GM12892 (cell line): ENCODE measurements at regions not wholly inside any gene's neighbourhood (a gene's known extent, or its start where the extent isn't known, plus 50 kb on each side); places are given as distances from the start of the nearest gene placed in this dataset.

Experiments
- DNase-seq: peaks from one replicate; pipeline ENCODE4 v3.0.0; 2011; ENCODE audit not compliant: insufficient read length
- FAIRE-seq: peaks from 2 replicates; lab custom pipeline; 2011; peaks lifted over from hg19 to GRCh38; lab: Jason Lieb, UNC
- POLR2A ChIP-seq: IDR thresholded peaks from 2 replicates; pipeline ENCODE4 v1.6.1; 2011; ENCODE audit warnings: low read depth, low read length, control low read depth
- POLR2AphosphoS5 ChIP-seq: IDR thresholded peaks from 2 replicates; pipeline ENCODE4 v1.6.1; 2011; ENCODE audit warnings: low read depth, low read length, control low read depth
- TAF1 ChIP-seq: IDR thresholded peaks from 2 replicates; pipeline ENCODE4 v1.6.1; 2011; ENCODE audit warnings: low read depth, mild to moderate bottlenecking, control low read depth, low read length, borderline replicate concordance

GRCh38 chr4:108272046-108272445 is 103.3 kb upstream of the LEF1 start:
- no peak for FAIRE-seq
- TF ChIP-seq POLR2A (no peak), TAF1 (no peak), POLR2AphosphoS5 (no peak)
- DNase-seq = no peak

GRCh38 chr4:108270466-108271450 is 102.0 kb upstream of the LEF1 start:
- no peak for FAIRE-seq
- no peak for TF ChIP-seq POLR2A
- no peak for TF ChIP-seq TAF1
- no peak for TF ChIP-seq POLR2AphosphoS5
- DNase-seq = no peak

- DNase-seq (no peak), FAIRE-seq (no peak)
- no peak for TF ChIP-seq POLR2A
These were observed 96.0 kb upstream of the LEF1 start for GRCh38 chr4:108264693-108265092.

- no peak for TF ChIP-seq POLR2A
- TF ChIP-seq POLR2AphosphoS5 = no peak
- TF ChIP-seq TAF1 = no peak
- no peak for FAIRE-seq
These were observed 94.3 kb upstream of the LEF1 start for GRCh38 chr4:108263057-108263456.

GRCh38 chr4:108261026-108261425 is 92.3 kb upstream of the LEF1 start:
- DNase-seq = no peak
- no peak for FAIRE-seq
- TF ChIP-seq POLR2AphosphoS5 (no peak), TAF1 (no peak), POLR2A (no peak)

More at GRCh38 chr4:108263057-108263456, 94.3 kb upstream of the LEF1 start:
- no peak for DNase-seq

- no peak for FAIRE-seq
- TF ChIP-seq POLR2A = no peak
- TF ChIP-seq TAF1 = no peak
- TF ChIP-seq POLR2AphosphoS5 = no peak
These were observed 87.8 kb upstream of the LEF1 start for GRCh38 chr4:108256538-108256937.

GRCh38 chr4:108255203-108255747 is 86.5 kb upstream of the LEF1 start:
- TF ChIP-seq TAF1 = no peak
- TF ChIP-seq POLR2A = no peak
- no peak for TF ChIP-seq POLR2AphosphoS5
- FAIRE-seq (no peak), DNase-seq (no peak)

More at GRCh38 chr4:108256538-108256937, 87.8 kb upstream of the LEF1 start:
- DNase-seq = no peak

DNA sequence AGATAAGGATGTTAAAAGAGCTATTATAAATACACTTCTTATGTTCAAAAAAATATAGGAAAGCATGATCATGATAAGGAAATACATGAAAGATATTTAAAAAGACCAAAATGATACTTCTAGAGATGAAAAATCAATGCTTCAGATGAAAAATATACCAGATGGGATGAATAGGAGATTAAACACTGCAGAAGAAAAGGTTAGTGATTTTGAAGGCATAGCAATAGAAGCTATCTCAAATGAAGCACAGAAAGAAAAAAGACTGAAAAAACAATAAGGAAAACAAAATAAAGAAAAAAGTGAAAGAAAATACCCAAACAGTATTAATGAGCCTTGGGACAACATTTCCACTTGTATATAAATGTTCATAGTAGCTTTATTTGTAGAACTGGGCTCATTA is 80.7 kb upstream of the LEF1 start:
- FAIRE-seq = no peak
- DNase-seq = no peak
- TF ChIP-seq POLR2AphosphoS5 = no peak
- TF ChIP-seq TAF1 = no peak

- no peak for TF ChIP-seq POLR2AphosphoS5
- no peak for TF ChIP-seq POLR2A
- TF ChIP-seq TAF1 = no peak
- DNase-seq (no peak), FAIRE-seq (no peak)
These were observed 78.8 kb upstream of the LEF1 start for GRCh38 chr4:108247387-108248049.

DNA sequence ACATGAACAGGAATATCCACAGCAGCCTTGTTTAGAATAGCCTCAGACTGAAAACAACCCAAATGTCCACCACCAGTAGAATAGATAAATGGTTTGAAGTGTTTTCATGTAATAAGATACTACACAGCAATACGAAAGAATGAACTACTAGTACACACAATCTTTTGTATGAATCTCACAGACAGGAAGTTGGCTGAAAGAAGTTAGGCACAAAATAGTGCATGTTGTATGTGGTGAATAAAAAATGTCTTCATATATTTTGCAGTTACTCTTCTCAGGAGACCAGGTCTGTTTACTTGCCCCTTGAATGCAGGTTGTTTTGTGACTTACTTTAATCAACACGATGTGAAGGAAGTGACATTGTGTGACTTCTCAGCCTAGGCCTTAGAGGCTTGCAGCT is 75.9 kb upstream of the LEF1 start:
- TF ChIP-seq POLR2A = no peak
- TF ChIP-seq POLR2AphosphoS5 = no peak
- no peak for TF ChIP-seq TAF1
- FAIRE-seq = no peak
- no peak for DNase-seq

- FAIRE-seq (no peak), DNase-seq (no peak)
- TF ChIP-seq POLR2AphosphoS5 (no peak), POLR2A (no peak), TAF1 (no peak)
These were observed 71.6 kb upstream of the LEF1 start for GRCh38 chr4:108240366-108240765.
